Stimulated activated CD4-positive, alpha-beta T cell treated with anti-CD3 and anti-CD28 coated beads, Interleukin-12 subunit alpha, Interleukin-12 subunit beta, amount 100 ng/mL, for 24 hours (primary cell): ENCODE measurements at regions not wholly inside any gene's neighbourhood (a gene's known extent, or its start where the extent isn't known, plus 50 kb on each side); places are given as distances from the start of the nearest gene placed in this dataset.

Experiments used
- DNase-seq, 2 experiments: peaks; one replicate each; pipeline ENCODE4 v3.0.0-alpha.2; 2020; ENCODE audit warnings: low read depth in 2 of 2

DNA sequence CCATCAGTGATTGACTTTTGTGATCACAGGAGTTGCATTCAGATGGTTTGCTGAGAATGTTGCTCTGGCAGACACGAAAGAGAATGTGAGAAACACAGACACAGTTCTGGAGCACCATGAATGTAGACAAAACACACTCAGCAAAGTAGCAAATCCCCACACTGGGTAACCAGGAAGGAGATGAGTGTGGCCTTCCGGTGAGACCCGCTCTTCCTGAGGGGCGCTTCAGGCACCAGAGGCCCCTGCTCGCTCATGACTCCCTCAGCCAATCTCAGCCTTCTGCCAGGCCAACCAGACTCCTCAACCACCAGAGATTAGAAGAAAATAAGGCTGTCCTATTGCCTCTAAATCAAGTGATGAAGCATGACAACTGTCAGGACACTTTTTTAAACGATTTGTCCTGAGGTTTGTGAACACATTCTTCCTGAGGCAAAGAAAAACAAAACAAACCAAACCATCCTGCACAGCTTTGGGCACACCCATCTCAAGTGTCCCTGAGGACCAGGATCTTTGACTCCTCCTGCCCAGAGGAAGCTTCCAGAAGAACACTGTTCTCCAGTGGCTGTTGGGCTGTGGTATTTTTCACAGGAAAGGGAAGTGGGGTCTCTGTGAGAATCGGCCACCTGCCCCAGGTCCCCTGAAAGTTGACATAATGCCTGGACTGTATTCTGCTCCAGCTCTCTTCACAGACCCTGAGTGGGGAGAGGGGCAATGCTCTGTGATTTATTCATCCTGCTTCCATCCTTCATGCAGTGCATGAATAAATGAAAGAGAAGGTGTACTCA is 152.8 kb downstream of the BCL11A start:
- DNase-seq, result no peak

DNA sequence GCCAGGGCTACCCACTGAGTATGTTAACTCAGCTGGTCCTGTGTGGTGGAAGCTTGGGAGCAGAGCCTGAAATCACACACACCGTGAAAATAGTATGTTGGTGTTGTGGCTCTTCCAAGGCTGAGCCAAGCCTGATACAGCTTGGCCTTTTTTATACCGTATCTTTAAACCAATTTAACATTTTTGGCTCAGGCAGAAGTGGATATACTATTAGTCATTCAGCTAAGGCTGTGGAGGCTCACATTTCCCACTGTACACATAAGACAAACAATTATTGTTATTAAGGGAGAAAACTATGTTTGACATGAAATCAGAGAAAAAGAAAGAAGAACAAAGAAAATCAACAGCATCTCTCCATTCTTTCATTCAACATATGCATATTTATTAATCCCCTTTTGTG is 159.0 kb downstream of the BCL11A start:
- no peak for DNase-seq

DNA sequence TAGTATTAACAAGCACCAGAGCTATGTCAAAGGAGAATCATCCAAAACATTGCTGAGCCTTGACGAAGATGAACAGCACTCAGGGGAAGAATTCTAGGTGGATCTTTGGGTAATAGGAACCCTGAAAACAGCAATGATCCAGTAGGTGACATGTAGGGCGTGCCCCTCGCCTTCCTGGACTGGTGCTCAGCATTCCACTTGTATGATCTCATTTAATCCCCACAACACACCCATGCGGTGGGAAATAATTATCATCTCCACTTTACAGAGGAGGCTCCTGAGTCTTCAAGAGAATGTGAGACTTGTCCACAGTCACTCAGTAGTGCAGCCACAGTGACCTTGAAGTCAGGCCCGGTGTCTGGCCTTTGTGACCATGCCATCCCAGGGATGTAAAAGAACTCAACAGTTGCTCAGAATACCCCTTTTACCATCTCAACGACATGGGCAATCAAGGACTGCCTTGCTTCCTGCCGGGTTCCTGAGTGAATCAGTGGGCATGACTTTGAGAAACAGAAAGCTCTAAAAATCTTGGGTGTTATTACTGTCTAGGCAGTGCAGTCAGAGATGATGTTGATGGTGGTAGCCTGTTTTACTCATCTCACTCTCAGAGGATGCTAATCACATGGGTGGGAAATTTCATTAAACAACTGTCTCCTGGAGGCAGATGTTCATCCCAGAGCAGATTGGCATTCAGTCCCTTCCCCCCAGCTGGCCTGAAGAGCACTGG is 161.6 kb downstream of the BCL11A start:
- no peak for DNase-seq

DNA sequence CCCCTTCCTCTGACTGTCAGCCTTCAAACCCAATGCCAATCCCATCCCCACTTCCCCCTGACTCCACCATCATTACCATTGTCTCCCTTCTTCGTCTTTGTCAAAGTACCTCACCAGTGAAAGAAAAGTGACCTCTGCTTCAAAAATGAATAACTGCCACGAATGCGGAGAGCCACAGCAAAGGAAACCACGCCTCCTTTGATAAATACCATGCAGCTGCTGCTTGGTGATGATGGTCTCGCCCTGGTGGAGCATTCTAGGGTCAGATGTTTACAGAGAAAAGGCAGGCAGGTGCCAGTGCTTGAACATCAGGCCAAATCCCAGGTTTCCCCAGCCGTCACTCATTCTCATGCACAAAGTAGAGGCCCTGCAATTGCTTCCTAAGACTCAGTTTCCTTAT is 162.2 kb downstream of the BCL11A start:
- DNase-seq, result no peak

GRCh38 chr2:60386436-60386835 is 167.0 kb downstream of the BCL11A start:
- DNase-seq, result no peak

DNA sequence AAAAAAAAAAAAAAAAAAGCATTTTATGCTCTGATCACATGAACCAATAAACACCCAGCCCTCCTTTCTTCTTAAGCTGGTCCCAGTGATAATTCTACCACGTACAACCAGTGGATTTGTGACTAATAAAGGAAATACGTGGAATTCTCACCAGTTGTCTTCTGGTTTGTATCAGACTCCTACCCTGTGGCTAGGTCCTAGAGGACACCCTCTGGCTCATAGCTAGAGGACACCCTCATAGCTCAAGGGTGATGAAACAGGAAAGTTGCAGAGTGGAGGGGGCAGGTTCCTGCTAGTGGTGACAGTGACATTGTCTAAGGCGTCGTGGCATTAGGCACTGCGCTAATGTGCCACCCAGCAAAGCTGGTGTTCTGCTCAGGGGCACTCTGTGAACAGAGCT is 167.8 kb downstream of the BCL11A start:
- no peak for DNase-seq

DNA sequence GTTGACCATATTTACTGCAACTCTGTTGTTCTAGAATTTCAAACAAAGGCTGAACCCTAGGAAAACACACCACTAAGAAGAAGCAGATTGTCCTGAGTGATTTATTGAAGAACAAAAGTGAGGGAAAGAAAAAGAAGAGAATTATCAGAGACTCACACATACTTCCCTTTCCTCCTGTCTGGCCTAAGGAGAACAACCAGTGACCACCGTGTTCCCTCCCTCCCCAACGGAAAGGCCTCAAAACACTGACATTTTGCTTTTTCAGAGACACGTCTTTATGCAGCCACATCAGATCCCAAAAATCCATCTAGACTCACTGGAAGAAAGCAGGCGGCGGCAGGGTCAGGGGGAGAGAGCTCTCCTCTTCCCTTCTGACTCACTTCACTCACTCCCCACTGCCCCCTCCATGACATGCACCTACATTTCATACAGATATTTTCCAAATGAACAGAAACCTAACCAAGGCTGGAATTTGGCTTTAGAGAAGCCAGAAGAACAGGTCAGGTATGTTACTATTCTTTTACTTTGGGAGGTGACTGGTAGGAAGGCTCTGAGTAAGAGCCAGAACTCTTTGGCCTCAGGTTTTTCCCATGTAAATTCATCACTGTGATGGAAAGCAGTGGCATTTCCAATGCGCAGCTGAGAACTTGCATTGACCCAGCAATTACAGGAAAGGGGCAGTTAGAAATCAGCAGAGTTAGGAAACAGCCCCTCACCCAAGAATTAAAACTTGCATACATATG is 169.9 kb downstream of the BCL11A start:
- no peak for DNase-seq

DNA sequence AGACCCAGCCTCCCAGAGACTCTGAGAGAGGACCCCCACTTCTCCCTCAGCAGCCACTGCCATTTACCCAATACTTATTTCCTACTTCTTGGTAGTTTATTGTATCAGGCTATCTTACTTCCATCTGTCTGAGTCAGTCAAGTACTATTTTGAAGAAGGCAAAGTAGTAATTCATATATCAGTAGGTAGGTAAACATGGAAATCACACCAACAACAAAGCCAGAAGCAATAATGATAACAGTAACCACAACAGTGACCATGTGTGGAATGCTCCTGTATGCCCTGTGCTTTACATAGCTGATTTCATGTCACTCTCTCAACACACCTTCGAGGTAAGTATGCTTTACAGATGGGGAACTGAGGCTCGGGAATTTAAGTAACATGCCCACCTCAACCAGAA is 173.0 kb downstream of the BCL11A start:
- no peak for DNase-seq

DNA sequence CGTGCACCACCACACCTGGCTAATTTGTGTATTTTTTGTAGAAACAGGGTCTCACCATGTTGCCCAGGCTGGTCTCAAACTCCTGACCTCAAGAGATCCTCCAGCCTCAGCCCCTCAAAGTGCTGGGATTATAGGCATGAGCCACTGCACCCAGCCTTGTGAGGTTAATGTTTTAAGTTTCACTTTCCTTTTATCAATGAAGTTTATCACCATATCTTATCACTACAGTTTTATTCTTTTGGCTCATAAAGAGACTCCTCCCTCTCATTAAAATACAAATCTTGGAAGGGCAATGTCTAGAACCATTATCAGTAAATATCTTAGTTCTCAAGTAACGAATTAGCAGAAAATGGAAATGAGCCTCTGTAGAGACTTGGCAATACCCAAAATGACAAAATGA is 173.8 kb downstream of the BCL11A start:
- no peak for DNase-seq

DNA sequence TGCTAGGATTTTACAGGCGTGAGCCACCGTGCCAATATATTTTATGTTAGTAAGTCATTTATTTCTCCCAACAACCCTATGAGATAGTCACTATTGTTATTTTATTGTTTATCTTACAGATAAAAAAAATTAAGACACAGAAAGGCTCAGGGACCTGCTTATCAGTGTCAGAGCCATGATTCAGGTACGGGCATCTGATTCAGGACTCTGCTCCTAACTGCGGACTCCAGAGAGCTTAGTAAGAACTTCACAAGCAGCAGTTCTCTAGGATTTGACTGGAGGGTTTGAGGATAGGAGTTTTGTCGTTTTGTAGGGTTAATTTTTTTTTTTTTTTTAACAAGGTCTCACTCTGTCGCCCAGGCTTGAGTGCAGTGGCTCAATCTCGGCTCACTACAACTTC is 174.2 kb downstream of the BCL11A start:
- DNase-seq, result no peak

- DNase-seq, result no peak
Observed at GRCh38 chr2:60377825-60378224, 175.6 kb downstream of the BCL11A start.

GRCh38 chr2:60376252-60376651 is 177.2 kb downstream of the BCL11A start:
- DNase-seq, result no peak

DNA sequence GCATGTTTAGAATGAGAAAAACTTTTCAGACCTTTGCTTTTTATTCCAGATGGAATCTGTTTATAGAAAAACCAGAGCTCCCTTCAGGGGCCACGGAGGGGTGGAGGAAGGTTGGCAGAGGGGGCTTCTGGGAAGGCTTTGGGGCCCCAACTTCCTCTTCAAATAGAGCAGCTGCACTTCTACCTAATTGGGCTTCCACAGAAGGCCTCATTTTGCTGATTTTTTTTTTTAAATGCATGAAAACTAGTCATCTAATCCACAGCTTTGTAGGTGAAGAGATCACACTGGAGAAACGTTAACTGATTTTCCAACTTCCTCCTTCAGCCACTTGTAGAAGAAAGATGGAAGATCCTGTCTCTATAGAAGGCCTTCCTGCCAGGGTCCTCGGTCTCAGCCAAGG is 181.8 kb downstream of the BCL11A start:
- no peak for DNase-seq

DNA sequence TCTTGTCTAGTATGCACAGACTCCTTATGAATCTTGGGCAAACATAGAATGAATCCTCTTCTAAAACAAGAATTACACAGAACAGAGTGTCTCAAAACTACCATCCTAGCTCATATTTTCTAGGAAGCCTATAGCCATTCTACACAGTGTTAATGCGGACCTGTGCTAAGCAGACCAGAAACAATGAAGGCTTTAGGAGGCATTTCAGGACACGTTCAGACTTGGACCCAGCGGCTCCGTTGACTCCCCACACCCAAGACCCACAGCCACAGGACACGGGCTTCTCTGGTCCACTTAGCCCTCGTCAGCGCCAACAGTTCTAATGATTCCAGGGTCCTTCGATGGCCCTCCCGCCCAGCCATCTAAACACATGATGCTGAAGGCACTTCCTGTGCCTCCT is 182.2 kb downstream of the BCL11A start:
- no peak for DNase-seq

DNA sequence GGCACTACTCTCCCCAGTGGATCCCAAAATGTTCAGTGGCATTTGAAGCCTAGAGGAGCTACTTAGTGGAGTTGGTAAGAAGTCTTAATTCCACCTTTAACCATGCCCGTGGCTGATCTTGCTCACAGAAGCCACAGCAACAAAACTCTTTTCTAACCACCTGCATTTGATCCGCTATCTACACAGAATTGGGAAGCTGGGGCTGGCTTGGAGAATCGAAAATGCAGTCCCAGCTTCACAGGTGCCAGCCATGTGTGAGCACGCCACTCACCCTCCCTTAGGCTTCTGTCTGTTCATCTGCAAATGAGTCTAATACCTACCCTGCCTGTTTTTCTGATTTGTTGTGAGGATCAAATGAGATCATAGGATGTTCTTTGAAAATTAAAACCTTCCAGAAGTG is 182.6 kb downstream of the BCL11A start:
- DNase-seq, result no peak

DNA sequence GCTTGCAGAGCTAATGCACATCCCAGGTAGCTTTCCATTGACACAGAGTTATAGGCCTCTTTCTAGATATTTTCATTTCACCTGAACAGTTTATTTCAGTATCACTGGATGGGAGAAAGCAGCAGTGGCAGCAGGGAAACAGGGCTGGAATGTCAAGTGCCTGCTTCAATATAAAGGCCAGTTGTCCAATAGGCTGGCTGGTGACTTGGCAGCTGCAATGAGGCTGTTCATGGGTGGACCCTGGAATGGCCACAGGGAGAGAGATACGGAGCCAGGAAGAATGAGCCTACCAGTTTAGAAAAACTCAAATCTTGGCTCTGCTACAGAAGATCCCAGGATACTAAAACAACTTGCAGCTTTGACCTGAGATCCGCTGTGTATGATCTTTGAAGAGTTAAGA is 185.0 kb downstream of the BCL11A start:
- DNase-seq, result no peak

GRCh38 chr2:60366135-60366712 is 187.2 kb downstream of the BCL11A start:
- no peak for DNase-seq

GRCh38 chr2:60365556-60365955 is 187.9 kb downstream of the BCL11A start:
- no peak for DNase-seq

GRCh38 chr2:60364491-60364890 is 189.0 kb downstream of the BCL11A start:
- no peak for DNase-seq

- DNase-seq, result no peak
Observed at GRCh38 chr2:60361498-60361897, 192.0 kb downstream of the BCL11A start.

- DNase-seq, result no peak
Observed at GRCh38 chr2:60359569-60359968, 193.9 kb downstream of the BCL11A start.

DNA sequence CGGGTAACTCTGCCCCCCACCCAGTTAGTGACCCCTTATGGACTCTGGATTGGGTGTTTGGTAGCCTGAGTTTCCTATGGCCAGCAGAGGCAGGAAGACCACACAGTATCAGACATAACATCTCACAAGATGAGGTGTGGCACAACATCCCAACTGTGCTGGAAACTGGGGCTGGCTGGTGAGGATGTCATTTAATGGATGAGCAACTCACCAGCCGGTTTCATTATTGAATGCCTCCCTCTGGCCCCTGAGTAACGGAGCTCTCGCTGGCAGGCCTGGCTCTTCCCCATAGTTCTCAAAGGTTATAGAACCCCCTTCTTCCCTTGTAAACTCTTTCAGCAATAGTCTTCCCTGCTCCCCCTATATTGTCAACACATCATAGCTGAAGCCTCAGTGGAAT is 195.0 kb downstream of the BCL11A start:
- DNase-seq, result no peak
